ENCODE measurements at regions not wholly inside any gene's neighbourhood (a gene's known extent, or its start where the extent isn't known, plus 50 kb on each side); places are given as distances from the start of the nearest gene placed in this dataset.

GRCh38 chr1:78236716-78237115 is 190.9 kb downstream of the GIPC2 start:
- Histone ChIP-seq H2AFZ (ENCODE audit: low read depth, low read length, poor library complexity, severe bottlenecking) (no peak overlapping the region), H3K4me3 (replicated peaks in 1 of 2; ENCODE audit: low read depth in 1 of 2, low read length in 2 of 2) (no peak overlapping the region), H4K20me1 (ENCODE audit: insufficient read depth) (no peaks in the 10 kb centered on the region), H3K9me2 (ENCODE audit: insufficient read depth) (no peaks in the 10 kb centered on the region), H3K27me3 (ENCODE audit: insufficient read depth, low read length) (no peaks in the 10 kb centered on the region), H3K79me2 (ENCODE audit: insufficient read depth, low read length) (no peaks in the 10 kb centered on the region), H3K4me2 (ENCODE audit: low read length) (no peak overlapping the region), H3K9me3 (ENCODE audit: control insufficient read depth in 1 of 2, insufficient read depth in 1 of 2, low read depth in 1 of 2, low read length in 2 of 2) (no peaks in the 10 kb centered on the region), H3K36me3 (ENCODE audit: control insufficient read depth in 1 of 2, insufficient read depth in 2 of 2, low read length in 2 of 2) (no peaks in the 10 kb centered on the region), H3K27ac (ENCODE audit: low read depth, low read length) (no peak overlapping the region), H3K4me1 (ENCODE audit: control insufficient read depth in 1 of 2, insufficient read depth in 2 of 2, low read length in 2 of 2) (peaks cover 4 to 9% of the 10 kb centered on the region in 2 experiments; a peak in 2 of 4 replicates), H3K9ac (ENCODE audit: low read length) (no peak overlapping the region)
- no TSS peak for BruUV-seq (replicated peaks)
- POLR2A ChIA-PET = no interaction called here
- RAD21 ChIA-PET (ENCODE audit: low non-redundant PET in 1 of 2, low total read pairs in 2 of 2, uncharacterized antibody in 2 of 2, unreplicated experiment in 2 of 2) = no interaction called here
- intact Hi-C loops (cut with micrococcal nuclease) = no loop called here
- ATAC-seq (no peak), DNase-seq (ENCODE audit: low read depth, low spot score) (no peak)
- CTCF ChIA-PET = no interaction called here
- TF ChIP-seq EZH2phosphoT487 (IDR thresholded peaks at IDR 0.05; ENCODE audit: borderline replicate concordance) (no peak), ELF1 (IDR thresholded peaks at IDR 0.05; ENCODE audit: borderline replicate concordance, low read depth) (no peak), EGR1 (IDR thresholded peaks at IDR 0.05; ENCODE audit: low read depth) (no peak), ZBTB33 (IDR thresholded peaks at IDR 0.05; ENCODE audit: extremely low read depth, insufficient replicate concordance, low read length) (no peak), JUND (IDR thresholded peaks at IDR 0.05) (no peak), POLR2A (IDR thresholded peaks at IDR 0.05; ENCODE audit: borderline replicate concordance, extremely low read depth, insufficient read depth, insufficient read length) (no peak), YY1 (IDR thresholded peaks at IDR 0.05; ENCODE audit: extremely low read depth, insufficient replicate concordance, low read depth, low read length) (no peak), POLR2AphosphoS5 (IDR thresholded peaks at IDR 0.05; ENCODE audit: low read depth, low read length) (no peak), SRF (IDR thresholded peaks at IDR 0.05; ENCODE audit: low read depth) (no peak), SIN3A (IDR thresholded peaks at IDR 0.05; ENCODE audit: low read depth) (no peak), ATF3 (IDR thresholded peaks at IDR 0.05) (no peak), TCF7L2 (IDR thresholded peaks at IDR 0.05; ENCODE audit: borderline replicate concordance, extremely low read depth, insufficient read depth, insufficient read length) (no peak), FOSL1 (IDR thresholded peaks at IDR 0.05; ENCODE audit: low read depth) (no peak), ZNF274 (IDR thresholded peaks at IDR 0.05; ENCODE audit: low read depth, low read length) (no peak)

Measured in HCT116 (cell line).